ENCODE measurements at regions not wholly inside any gene's neighbourhood (a gene's known extent, or its start where the extent isn't known, plus 50 kb on each side); places are given as distances from the start of the nearest gene placed in this dataset.

- Histone ChIP-seq H3K27ac (peak overlapping the region; percentile 23), H3K36me3 (replicated peaks; ENCODE audit: insufficient read depth, low read depth) (no peaks in the 10 kb centered on the region), H3K4me3 (no peak overlapping the region), H3K27me3 (no peaks in the 10 kb centered on the region), H3K79me2 (peaks cover 3% of the 10 kb centered on the region), H4K20me1 (ENCODE audit: insufficient read depth, poor library complexity, severe bottlenecking) (no peaks in the 10 kb centered on the region), H3K4me1 (ENCODE audit: insufficient read depth) (peaks cover 25% of the 10 kb centered on the region), H2AFZ (no peak overlapping the region), H3K4me2 (no peak overlapping the region), H3K9me3 (ENCODE audit: low read depth) (no peaks in the 10 kb centered on the region), H3K9me2 (replicated peaks; ENCODE audit: insufficient read depth) (no peaks in the 10 kb centered on the region)
- 52% methylated on average over 5 of the region's 5 CpGs for WGBS (ENCODE audit: low lambda C conversion rate, missing lambda C conversion rate)
- DNase-seq (ENCODE audit: low spot score) = no peak
- TF ChIP-seq EZH2phosphoT487 (IDR thresholded peaks at IDR 0.05; ENCODE audit: low read depth, severe bottlenecking, unreplicated experiment) (no peak), EZH2 (IDR thresholded peaks at IDR 0.05; ENCODE audit: borderline replicate concordance) (no peak)
- TF ChIP-seq, protein P1, sequence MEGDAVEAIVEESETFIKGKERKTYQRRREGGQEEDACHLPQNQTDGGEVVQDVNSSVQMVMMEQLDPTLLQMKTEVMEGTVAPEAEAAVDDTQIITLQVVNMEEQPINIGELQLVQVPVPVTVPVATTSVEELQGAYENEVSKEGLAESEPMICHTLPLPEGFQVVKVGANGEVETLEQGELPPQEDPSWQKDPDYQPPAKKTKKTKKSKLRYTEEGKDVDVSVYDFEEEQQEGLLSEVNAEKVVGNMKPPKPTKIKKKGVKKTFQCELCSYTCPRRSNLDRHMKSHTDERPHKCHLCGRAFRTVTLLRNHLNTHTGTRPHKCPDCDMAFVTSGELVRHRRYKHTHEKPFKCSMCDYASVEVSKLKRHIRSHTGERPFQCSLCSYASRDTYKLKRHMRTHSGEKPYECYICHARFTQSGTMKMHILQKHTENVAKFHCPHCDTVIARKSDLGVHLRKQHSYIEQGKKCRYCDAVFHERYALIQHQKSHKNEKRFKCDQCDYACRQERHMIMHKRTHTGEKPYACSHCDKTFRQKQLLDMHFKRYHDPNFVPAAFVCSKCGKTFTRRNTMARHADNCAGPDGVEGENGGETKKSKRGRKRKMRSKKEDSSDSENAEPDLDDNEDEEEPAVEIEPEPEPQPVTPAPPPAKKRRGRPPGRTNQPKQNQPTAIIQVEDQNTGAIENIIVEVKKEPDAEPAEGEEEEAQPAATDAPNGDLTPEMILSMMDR (IDR thresholded peaks at IDR 0.05; ENCODE audit: poor library complexity) = no peak
These were observed 86.9 kb upstream of the DOCK9 start for GRCh38 chr13:99064624-99065234.

- Histone ChIP-seq H3K79me2 (peaks cover 3% of the 10 kb centered on the region), H3K27ac (peak overlapping the region; percentile 23), H3K36me3 (replicated peaks; ENCODE audit: insufficient read depth, low read depth) (no peaks in the 10 kb centered on the region), H3K4me1 (ENCODE audit: insufficient read depth) (peaks cover 25% of the 10 kb centered on the region), H3K9me2 (replicated peaks; ENCODE audit: insufficient read depth) (no peaks in the 10 kb centered on the region), H3K4me3 (no peak overlapping the region), H4K20me1 (ENCODE audit: insufficient read depth, poor library complexity, severe bottlenecking) (no peaks in the 10 kb centered on the region), H3K4me2 (no peak overlapping the region), H3K9me3 (ENCODE audit: low read depth) (no peaks in the 10 kb centered on the region), H3K27me3 (no peaks in the 10 kb centered on the region), H2AFZ (no peak overlapping the region)
- WGBS (ENCODE audit: low lambda C conversion rate, missing lambda C conversion rate) = 84% methylated on average over 7 of the region's 7 CpGs
- TF ChIP-seq EZH2 (IDR thresholded peaks at IDR 0.05; ENCODE audit: borderline replicate concordance) (no peak), EZH2phosphoT487 (IDR thresholded peaks at IDR 0.05; ENCODE audit: low read depth, severe bottlenecking, unreplicated experiment) (no peak)
- TF ChIP-seq, protein P1 (IDR thresholded peaks at IDR 0.05; ENCODE audit: poor library complexity) = no peak
- no peak for DNase-seq (ENCODE audit: low spot score)
These were observed 87.6 kb upstream of the DOCK9 start for GRCh38 chr13:99065235-99066015.

- H3K9me2 ChIP-seq (replicated peaks; ENCODE audit: insufficient read depth) = no peaks in the 10 kb centered on the region
- no peak overlapping the region for H2AFZ ChIP-seq
- DNase-seq (ENCODE audit: low spot score) = no peak
- WGBS (ENCODE audit: low lambda C conversion rate, missing lambda C conversion rate) = 81% methylated on average over 1 of the region's 1 CpG
- no peak overlapping the region for H3K4me3 ChIP-seq
- peaks cover 17% of the 10 kb centered on the region for H3K4me1 ChIP-seq (ENCODE audit: insufficient read depth)
- no peaks in the 10 kb centered on the region for H3K9me3 ChIP-seq (ENCODE audit: low read depth)
- no peak overlapping the region for H3K4me2 ChIP-seq
- H3K36me3 ChIP-seq (replicated peaks; ENCODE audit: insufficient read depth, low read depth) = no peaks in the 10 kb centered on the region
- TF ChIP-seq EZH2phosphoT487 (IDR thresholded peaks at IDR 0.05; ENCODE audit: low read depth, severe bottlenecking, unreplicated experiment) = no peak
- TF ChIP-seq, protein P1 (IDR thresholded peaks at IDR 0.05; ENCODE audit: poor library complexity) = no peak
- no peak for TF ChIP-seq EZH2 (IDR thresholded peaks at IDR 0.05; ENCODE audit: borderline replicate concordance)
- H3K27me3 ChIP-seq = no peaks in the 10 kb centered on the region
- H3K79me2 ChIP-seq = peaks cover 3% of the 10 kb centered on the region
- no peaks in the 10 kb centered on the region for H4K20me1 ChIP-seq (ENCODE audit: insufficient read depth, poor library complexity, severe bottlenecking)
- H3K27ac ChIP-seq = no peak overlapping the region
These were observed 88.4 kb upstream of the DOCK9 start for GRCh38 chr13:99066219-99066618.

Measured in hepatocyte (in vitro differentiated cells).